ENCODE measurements at regions not wholly inside any gene's neighbourhood (a gene's known extent, or its start where the extent isn't known, plus 50 kb on each side); places are given as distances from the start of the nearest gene placed in this dataset.

DNA sequence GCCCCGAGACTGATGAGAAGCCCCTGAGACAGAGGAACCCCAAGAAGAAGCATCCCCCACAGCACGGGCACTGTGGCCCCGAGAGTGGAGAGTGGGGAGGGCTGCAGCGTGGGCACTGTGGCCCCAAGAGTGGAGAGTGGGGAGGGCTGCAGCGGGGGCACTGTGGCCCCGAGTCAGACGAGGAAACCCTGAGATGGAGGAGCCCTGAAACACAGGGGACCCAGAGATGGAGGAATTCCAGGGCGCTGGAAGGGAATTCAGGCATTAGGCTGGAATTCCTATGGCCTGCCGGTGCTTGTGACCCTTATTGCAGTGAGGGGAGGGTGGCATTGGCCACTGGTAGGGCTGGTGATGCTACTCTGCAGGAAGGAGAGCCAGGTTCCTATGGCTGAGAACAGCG, 168.6 kb upstream of the SHH start:
- TF ChIP-seq, protein P1, sequence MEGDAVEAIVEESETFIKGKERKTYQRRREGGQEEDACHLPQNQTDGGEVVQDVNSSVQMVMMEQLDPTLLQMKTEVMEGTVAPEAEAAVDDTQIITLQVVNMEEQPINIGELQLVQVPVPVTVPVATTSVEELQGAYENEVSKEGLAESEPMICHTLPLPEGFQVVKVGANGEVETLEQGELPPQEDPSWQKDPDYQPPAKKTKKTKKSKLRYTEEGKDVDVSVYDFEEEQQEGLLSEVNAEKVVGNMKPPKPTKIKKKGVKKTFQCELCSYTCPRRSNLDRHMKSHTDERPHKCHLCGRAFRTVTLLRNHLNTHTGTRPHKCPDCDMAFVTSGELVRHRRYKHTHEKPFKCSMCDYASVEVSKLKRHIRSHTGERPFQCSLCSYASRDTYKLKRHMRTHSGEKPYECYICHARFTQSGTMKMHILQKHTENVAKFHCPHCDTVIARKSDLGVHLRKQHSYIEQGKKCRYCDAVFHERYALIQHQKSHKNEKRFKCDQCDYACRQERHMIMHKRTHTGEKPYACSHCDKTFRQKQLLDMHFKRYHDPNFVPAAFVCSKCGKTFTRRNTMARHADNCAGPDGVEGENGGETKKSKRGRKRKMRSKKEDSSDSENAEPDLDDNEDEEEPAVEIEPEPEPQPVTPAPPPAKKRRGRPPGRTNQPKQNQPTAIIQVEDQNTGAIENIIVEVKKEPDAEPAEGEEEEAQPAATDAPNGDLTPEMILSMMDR (IDR thresholded peaks at IDR 0.05; ENCODE audit: insufficient read depth, low read depth, low read length): no peak
- no peak for TF ChIP-seq EZH2 (IDR thresholded peaks at IDR 0.05; ENCODE audit: insufficient read depth, low read length)
